Spinal cord (tissue), 9 donors: ENCODE measurements at regions not wholly inside any gene's neighbourhood (a gene's known extent, or its start where the extent isn't known, plus 50 kb on each side); places are given as distances from the start of the nearest gene placed in this dataset.
A peak's percentile ranks its signal among the peaks of the same experiment; 100 is the strongest.

ENCODE experiments used
- DNase-seq, 6 donors: peaks; one replicate each; pipeline versions ENCODE4 v3.0.0 to v3.0.0-alpha.2; 2013 to 2015; ENCODE audit warnings: low spot score in 6 of 6, low read depth in 4 of 6
- H3K27ac ChIP-seq: one replicate; pipeline ENCODE4 v1.5.1; 2013; ENCODE audit warnings: low read depth, low read length, control low read depth
- H3K27me3 ChIP-seq: one replicate; pipeline ENCODE4 v1.6.1; 2013; ENCODE audit warnings: low read length; ENCODE audit not compliant: control insufficient read depth, insufficient read depth
- H3K36me3 ChIP-seq: one replicate; pipeline ENCODE4 v1.6.1; 2013; ENCODE audit warnings: low read length; ENCODE audit not compliant: control insufficient read depth, insufficient read depth
- H3K4me1 ChIP-seq: one replicate; pipeline ENCODE4 v1.6.1; 2013; ENCODE audit warnings: low read length; ENCODE audit not compliant: control insufficient read depth, insufficient read depth
- H3K4me3 ChIP-seq: one replicate; pipeline ENCODE4 v1.5.1; 2013; ENCODE audit warnings: low read depth, low read length, control low read depth
- H3K9me3 ChIP-seq: one replicate; pipeline ENCODE4 v1.6.1; 2013; ENCODE audit warnings: low read length; ENCODE audit not compliant: control insufficient read depth, insufficient read depth
- WGBS: methylation state at CpG from one replicate; pipeline ENCODE4 v1.1.5; 2013; ENCODE audit warnings: missing lambda C conversion rate; ENCODE audit not compliant: insufficient coverage; 5-methylcytosine and 5-hydroxymethylcytosine counted together
- donor health status: healthy.

DNA sequence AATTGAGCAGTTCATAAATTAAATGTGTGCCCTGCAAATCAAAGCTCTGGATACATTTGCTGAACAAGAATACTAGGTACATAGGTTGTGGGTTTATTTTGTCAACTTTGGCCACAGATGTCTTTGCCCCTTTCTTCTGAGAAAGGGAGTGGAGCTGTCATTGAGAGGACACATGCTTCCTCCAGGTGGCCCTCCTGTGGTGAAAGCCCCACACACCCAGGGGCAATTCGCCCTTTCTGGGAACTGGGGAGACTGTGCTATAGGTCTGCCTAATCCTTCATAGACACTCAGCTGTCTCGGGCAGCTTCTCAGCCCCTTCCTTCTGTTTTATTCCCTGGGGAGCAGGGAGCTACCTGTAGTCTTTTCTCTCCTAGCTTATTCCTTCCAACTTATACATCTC lies 605.7 kb upstream of the DPP6 start:
- Histone ChIP-seq H3K27me3 (no peaks in the 10 kb centered on the region), H3K4me1 (peaks cover 2% of the 10 kb centered on the region), H3K27ac (no peak overlapping the region), H3K9me3 (no peaks in the 10 kb centered on the region), H3K36me3 (no peaks in the 10 kb centered on the region), H3K4me3 (no peak overlapping the region)
- DNase-seq, result no peak
- 92% methylated on average over 2 of the region's 2 CpGs for WGBS

GRCh38 chr7:153447011-153447410 lies 605.2 kb upstream of the DPP6 start:
- H3K9me3 ChIP-seq, result no peaks in the 10 kb centered on the region
- peaks cover 2% of the 10 kb centered on the region for H3K4me1 ChIP-seq
- no peak overlapping the region for H3K4me3 ChIP-seq
- WGBS, result 92% methylated on average over 1 of the region's 5 CpGs
- DNase-seq, result no peak
- no peak overlapping the region for H3K27ac ChIP-seq
- H3K27me3 ChIP-seq, result no peaks in the 10 kb centered on the region
- no peaks in the 10 kb centered on the region for H3K36me3 ChIP-seq

DNA sequence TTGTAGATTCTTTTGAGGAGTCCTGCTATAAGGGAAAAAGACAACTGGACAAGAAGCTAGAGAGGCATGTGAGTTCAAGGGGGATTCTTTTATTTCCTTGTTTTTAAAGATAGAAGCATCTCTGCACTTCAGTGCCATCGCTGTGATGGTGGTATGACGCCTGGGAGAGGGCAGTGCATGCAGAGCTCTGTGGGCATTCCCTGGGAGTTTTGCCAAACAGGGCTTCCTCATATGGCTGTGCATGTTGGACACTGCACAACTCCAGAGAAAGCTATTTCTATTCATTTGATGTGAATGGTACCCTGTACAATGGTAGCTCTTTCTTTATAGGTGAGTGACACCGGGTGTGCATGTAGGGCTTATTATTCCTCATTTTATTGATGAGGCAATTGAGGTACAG lies 599.5 kb upstream of the DPP6 start:
- no peak for DNase-seq
- Histone ChIP-seq H3K4me3 (no peak overlapping the region), H3K36me3 (no peaks in the 10 kb centered on the region), H3K27ac (no peak overlapping the region), H3K9me3 (no peaks in the 10 kb centered on the region), H3K27me3 (no peaks in the 10 kb centered on the region), H3K4me1 (no peaks in the 10 kb centered on the region)
- WGBS, result 55% methylated on average over 2 of the region's 3 CpGs

GRCh38 chr7:153454306-153454705 lies 597.9 kb upstream of the DPP6 start:
- 71% methylated on average over 6 of the region's 9 CpGs for WGBS
- Histone ChIP-seq H3K9me3 (no peaks in the 10 kb centered on the region), H3K36me3 (no peaks in the 10 kb centered on the region), H3K27me3 (no peaks in the 10 kb centered on the region), H3K4me3 (no peak overlapping the region), H3K4me1 (no peaks in the 10 kb centered on the region), H3K27ac (no peak overlapping the region)
- no peak for DNase-seq

DNA sequence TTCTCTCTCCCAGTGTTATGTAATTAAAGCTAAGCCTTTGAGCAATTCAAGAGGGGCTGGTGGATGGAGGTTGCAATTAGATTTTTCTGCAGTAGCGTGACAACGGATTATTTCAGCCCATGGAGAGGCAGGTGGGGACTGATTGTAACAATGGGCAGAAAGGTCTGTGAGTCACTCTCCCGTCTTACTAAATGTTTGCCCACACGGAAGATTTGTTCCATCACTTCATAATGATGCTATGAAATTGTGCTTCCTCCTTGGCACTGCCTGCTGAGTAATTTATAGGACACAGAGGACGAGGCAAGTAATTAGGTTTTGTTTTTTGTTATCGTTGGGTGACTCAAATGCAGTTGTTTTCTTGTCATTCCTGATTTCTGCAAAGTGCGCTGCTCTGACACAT lies 594.5 kb upstream of the DPP6 start:
- H3K9me3 ChIP-seq, result peaks cover 2% of the 10 kb centered on the region
- no peaks in the 10 kb centered on the region for H3K4me1 ChIP-seq
- H3K4me3 ChIP-seq, result no peak overlapping the region
- H3K36me3 ChIP-seq, result no peaks in the 10 kb centered on the region
- WGBS, result 53% methylated on average over 4 of the region's 7 CpGs
- no peak overlapping the region for H3K27ac ChIP-seq
- peak in 1 of 6 donors; percentile 68 for DNase-seq
- no peaks in the 10 kb centered on the region for H3K27me3 ChIP-seq

DNA sequence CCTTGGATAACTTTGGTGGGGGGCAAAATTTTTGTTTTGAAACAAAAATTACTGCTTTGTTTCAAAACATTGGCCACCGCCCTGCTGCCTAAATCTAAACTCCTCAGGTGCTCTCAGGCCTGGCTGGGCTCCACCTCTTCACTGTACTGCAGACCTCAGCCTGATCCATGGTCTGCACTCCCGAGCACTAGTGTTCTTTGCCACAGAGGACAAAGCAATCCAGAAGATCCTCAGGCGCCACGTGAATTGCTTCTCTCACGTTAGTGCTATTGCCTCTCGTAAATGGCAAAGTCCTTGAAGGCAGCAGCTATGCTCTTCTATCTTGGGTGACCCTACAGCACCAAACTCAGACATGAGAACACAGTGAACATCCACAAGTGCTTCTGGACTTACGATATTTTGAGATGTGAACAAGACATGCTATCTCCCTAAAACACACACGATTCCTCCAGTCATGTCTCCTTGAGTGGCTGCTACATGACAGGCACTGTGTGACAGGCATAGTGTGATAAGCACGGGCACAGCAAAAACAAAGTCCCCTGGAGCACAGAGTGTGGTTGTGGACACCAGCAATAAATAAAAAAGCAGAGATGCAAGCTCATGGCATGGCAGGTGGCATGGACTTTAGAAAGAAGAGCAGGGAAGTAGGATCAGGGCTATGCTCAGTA lies 582.1 kb upstream of the DPP6 start:
- Histone ChIP-seq H3K9me3 (no peaks in the 10 kb centered on the region), H3K4me3 (no peak overlapping the region), H3K27me3 (no peaks in the 10 kb centered on the region), H3K4me1 (no peaks in the 10 kb centered on the region), H3K36me3 (no peaks in the 10 kb centered on the region), H3K27ac (no peak overlapping the region)
- no peak for DNase-seq
- 78% methylated on average over 9 of the region's 9 CpGs for WGBS

GRCh38 chr7:153472516-153472915 lies 579.7 kb upstream of the DPP6 start:
- 89% methylated on average over 5 of the region's 7 CpGs for WGBS
- no peaks in the 10 kb centered on the region for H3K4me1 ChIP-seq
- no peaks in the 10 kb centered on the region for H3K9me3 ChIP-seq
- H3K36me3 ChIP-seq, result no peaks in the 10 kb centered on the region
- H3K4me3 ChIP-seq, result no peak overlapping the region
- no peak overlapping the region for H3K27ac ChIP-seq
- no peak for DNase-seq
- no peaks in the 10 kb centered on the region for H3K27me3 ChIP-seq

- Histone ChIP-seq H3K4me1 (no peaks in the 10 kb centered on the region), H3K9me3 (no peaks in the 10 kb centered on the region), H3K27ac (no peak overlapping the region), H3K36me3 (no peaks in the 10 kb centered on the region), H3K4me3 (no peak overlapping the region), H3K27me3 (no peaks in the 10 kb centered on the region)
- no peak for DNase-seq
- 80% methylated on average over 1 of the region's 1 CpG for WGBS
Observed at GRCh38 chr7:153473185-153473584, 579.0 kb upstream of the DPP6 start.

DNA sequence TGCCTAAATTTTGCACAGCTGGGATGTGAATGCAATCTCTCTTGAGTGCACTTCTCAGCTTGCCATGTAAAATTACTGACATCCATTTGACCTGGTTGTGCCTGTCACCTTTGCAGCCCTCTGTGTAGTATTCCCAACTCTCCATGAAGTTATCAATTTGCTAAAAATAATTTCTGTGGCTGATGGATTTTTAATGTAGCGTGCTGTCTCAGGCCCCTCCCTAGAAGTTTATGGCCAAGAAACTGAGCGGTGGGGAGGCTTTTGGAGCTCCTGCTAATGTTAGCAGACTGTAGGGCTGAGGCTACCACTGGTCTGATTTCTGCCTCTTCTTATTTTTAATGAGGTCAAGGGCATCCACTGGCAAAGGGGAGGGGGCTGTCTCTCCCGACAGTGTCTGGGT lies 577.0 kb upstream of the DPP6 start:
- 69% methylated on average over 2 of the region's 3 CpGs for WGBS
- Histone ChIP-seq H3K4me3 (no peak overlapping the region), H3K9me3 (no peaks in the 10 kb centered on the region), H3K27ac (no peak overlapping the region), H3K4me1 (no peaks in the 10 kb centered on the region), H3K27me3 (no peaks in the 10 kb centered on the region), H3K36me3 (no peaks in the 10 kb centered on the region)
- peak in 1 of 6 donors; percentile 39 for DNase-seq

GRCh38 chr7:153476166-153476565 lies 576.0 kb upstream of the DPP6 start:
- H3K27me3 ChIP-seq, result no peaks in the 10 kb centered on the region
- no peaks in the 10 kb centered on the region for H3K9me3 ChIP-seq
- no peaks in the 10 kb centered on the region for H3K4me1 ChIP-seq
- no peak overlapping the region for H3K27ac ChIP-seq
- no peaks in the 10 kb centered on the region for H3K36me3 ChIP-seq
- H3K4me3 ChIP-seq, result no peak overlapping the region
- WGBS, result 80% methylated on average over 1 of the region's 2 CpGs
- DNase-seq, result no peak
